Activated effector memory CD4-positive, alpha-beta T cell treated with Interleukin-2 at 50 U/mL for 16 hours (primary cell): ENCODE measurements at regions not wholly inside any gene's neighbourhood (a gene's known extent, or its start where the extent isn't known, plus 50 kb on each side); places are given as distances from the start of the nearest gene placed in this dataset.

ENCODE experiments used
- DNase-seq: peaks from one replicate; pipeline ENCODE4 v3.0.0-alpha.2; 2020

DNA sequence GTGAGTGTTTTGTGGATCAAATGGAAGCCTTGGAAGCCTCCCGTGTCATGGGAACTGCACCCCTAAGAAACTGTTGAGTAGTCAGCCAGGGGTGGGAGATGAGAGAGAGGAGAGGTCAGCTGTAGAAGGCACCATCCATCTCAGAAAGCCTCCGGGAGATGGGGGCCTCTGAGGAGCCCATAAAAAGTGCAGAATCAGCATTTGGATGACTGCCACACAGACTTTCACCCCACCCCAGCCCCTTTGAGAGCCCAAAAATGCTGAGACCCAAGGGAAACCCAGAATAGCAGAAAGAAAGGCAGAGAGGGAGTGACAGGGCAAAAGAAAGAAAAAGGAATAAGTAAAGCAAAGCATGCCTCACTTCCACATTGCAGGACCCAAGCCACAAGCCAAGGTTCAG, 443.1 kb upstream of the ZEB2 start:
- DNase-seq: no peak

DNA sequence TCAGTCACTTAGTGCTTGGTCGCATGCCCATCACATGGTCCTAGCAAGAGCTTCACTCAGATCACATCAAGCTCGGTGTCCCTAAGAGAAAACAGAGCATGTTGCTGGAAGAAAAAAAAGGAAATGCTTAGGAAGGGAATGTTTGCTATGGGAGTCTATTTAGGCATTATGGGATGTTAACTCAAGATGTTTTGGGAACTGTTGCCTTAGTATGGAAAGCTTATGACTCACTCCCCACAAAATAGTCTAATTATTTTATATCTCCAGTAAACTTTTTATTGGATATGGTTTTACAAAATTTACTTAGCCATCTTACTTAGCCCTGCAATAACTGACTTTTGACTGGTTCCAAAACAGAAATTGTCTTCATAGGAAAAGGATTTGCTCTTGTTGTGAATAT, 439.5 kb upstream of the ZEB2 start:
- DNase-seq: no peak

DNA sequence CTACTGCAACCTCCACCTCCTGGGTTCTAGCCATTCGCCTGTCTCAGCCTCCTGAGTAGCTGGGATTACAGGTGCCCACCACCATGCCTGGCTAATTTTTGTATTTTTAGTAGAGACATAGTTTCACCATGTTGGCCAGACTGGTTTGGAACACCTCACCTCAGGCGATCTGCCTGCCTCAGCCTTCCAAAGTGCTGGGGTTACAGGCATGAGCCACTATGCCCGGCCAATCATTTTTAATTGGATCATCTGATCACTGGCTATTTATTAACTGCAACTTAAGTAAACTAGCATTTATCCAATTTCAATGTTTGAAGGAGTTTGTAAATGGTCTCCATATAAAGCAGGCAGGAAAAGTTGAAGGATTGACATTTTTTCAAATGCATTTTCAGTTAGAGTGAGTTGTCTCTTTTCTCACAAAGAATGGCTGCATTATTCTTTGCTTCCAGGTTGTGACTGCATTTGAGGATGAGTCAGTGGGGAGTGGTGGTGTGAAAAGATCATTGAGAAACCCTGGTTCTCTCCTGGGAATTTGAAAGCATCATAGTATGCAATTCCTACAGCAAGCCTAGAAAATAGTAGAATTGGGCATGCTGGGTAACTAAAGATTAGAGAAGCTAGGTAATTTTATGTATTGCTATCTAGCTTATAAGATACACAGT, 431.1 kb upstream of the ZEB2 start:
- DNase-seq: no peak

DNA sequence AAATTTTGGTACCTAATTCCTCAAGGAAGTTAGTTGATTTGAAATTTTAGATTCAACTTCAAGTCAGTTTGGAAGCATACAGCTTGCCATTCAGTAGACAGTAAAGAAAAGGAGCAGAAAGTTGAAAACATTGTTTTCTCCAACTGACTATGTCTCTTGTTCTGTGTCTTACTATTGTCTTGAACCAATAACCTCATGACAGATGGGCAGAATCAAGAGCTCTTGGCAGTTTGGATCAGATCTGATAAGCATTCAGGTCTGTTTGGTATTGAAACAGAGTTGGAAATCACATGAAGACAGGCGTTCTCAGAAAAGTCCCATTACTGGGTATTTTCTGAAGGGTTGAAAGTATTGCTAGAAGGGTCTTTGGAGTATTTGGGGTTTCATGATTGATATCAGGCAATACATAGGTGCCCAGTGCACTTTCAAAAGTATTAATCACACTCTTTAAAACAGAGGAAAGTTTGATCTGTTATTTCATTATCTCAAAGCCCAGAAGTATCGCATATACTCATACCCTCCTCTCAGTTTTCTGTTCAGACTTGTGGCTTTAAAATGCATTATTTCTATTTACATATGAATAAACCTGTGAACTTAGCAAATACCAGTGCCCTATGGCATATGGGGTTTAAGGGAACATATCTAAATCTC, 428.4 kb upstream of the ZEB2 start:
- no peak for DNase-seq

DNA sequence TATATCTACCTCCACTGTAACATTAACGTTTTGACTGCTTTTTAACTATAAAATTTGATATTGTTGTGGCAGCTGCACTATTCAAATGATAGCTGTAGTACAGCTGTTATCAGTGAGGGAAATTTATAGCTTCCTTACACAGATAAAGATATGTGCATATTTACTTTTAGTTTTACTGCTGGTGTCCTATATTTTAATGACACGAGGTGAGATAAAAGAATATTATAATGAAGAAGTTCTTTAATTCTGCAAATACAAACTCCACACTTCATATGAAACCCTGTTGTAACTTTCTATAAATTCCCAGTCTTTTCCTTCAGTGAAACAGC, 427.8 kb upstream of the ZEB2 start:
- no peak for DNase-seq

DNA sequence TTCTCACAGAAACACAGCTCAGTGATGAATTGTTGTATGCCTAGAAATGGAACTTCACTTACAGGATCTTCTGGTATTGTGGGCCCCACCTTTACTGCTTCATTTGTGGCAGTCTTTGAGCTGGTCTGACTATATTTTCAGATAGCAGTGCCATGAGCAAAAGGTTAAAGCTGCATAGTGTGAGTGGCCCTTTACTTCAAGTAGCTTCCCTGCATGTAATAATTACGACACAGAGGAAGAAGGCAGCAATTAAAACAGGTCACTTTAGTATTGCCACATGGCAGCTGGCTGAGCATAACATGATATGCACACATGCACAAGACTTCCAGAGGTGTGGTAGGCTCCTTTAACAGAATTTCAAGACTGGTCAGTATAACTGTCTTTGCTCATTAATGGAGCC, 426.3 kb upstream of the ZEB2 start:
- no peak for DNase-seq

DNA sequence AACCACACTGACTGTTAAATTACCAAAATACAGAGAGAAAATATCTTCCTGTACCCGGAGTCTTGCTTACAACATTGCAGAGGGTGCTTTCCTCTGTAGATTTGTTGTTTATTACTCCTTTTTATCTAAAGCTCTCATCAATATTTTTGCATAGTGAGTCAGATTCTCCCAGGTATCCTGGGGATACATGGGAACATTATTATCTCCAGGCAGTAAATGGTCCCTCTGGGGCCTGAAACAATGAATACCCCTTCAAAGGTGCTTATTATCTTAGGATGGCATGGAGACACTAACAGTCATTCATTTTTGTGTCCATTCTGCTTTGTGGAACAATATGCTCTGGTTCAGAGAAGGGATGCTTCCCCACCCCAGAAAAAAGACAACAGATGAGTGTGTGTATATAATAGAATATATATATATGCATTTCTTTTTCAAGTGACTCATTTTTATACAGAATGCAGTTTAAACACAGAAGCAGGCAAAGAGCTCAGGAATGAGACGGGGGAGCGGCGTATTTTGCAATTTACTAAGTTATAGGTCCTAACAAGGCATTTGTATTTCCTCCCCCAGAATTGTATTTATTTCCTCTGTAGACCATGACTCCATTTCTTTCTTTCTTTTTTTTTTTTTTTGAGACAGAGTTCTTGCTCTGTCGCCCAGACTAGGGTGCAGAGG, 424.8 kb upstream of the ZEB2 start:
- no peak for DNase-seq

DNA sequence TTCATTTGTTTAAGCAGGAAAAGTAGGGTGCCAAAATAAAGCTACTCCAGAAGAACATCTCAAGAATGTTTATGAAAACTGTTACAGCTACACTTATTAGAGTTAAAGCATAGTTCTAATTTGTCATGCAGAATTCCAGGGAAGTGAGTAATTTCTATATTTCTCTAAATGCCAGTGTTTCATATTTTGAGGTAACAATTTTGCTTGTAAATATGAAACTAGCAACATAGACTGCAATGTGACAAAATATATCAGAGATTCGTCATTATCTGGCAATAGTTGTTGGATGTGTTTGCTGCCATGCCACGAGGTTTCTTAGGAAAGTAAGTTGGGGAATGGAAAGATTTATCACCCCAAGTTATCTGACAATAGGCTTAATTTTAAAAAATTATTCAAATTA, 424.1 kb upstream of the ZEB2 start:
- no peak for DNase-seq

DNA sequence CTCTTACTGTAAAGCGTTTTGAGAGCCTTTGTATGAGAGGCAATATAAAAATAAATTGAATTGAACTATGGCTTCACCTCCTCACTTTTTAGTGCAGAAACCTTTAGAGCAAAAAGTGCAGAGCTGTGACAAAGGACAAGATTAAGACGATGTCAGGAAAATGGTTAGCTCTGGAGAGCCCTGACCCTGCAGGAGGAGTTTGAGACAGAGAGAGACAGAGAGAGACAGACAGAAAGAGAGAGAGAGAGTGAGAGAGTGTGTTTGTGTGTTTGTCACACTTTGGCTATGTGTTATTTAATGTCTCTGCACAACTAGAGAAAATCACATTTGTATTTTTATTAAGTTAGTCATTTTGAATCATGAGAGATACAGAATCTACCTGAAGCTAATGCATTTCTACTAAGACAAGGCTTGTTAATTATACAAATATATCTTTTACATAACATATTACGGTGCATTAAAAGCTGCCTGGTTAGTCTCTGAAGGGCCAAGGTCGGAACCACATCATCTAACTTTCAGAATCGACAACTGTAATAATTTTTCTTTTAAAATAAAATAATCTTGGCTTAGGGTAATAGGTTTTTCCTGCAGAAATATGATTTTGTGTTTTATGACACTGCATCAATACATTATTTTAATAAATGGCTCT, 423.5 kb upstream of the ZEB2 start:
- no peak for DNase-seq

DNA sequence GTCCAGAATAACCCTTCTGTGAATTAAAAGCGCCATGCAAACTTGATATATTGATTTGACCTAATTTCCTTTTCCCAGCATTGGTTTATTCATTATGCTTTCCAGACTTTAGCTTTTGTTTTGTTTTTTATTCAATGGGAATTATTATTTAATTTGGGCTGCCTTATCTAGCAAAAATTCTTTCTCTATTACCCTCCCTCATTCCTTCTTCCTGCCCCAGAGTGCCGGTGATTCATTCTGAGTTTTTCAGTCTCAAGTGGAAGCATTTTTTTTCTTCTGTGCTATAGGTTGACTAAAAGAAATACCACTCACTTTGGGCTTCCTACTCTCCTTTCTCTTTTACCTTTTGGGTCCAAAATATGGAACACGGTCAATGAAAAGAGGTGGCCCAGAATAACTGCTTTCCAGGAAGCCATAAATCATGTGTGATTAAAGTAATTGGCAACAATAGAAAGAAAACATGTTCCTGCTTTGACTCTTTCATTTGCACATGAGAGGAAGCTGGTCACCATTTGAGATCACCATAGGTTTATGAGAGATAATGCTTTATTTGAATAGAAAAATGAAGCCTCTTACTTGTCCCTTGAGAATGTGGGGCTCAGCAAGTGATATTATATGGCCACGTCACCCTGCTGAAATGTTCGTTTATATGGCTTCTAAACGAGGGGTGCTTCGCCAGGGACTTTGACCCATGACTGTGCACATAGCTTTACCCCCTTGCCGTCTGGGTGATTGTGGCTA, 422.8 kb upstream of the ZEB2 start:
- no peak for DNase-seq

DNA sequence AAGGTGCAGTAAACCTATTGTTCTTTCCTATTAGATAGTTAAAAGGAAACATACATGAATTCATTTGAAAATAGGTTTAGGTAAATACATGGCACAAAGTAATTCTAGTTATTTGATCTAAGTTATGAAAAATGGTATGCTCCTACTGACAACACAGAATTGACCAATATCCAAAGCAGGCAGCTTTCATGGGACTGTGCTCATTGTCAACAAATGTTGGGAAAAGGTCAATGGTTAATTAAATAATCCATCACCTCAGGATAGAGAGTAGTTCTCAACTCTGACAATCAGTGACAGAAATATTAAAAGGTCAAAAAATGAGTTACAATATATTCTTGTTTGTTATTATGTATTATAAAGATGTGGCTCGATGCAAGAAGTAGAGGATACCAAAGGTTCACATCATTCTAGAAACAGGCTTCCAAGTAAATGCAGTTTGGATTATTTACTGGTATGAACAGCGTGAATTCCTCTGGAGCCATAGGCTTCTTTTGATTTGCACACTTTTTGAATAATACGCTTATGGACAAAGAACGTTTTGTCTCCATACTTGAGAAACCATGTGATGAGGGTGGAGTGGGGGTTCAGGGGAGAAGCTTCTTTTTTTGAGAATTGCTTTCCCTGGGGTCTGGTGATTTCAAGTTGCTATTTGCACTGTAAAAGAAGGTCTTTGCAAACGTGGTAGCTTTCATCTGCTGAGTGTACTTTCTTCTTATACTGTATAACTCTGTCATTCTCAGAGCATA, 422.0 kb upstream of the ZEB2 start:
- no peak for DNase-seq

DNA sequence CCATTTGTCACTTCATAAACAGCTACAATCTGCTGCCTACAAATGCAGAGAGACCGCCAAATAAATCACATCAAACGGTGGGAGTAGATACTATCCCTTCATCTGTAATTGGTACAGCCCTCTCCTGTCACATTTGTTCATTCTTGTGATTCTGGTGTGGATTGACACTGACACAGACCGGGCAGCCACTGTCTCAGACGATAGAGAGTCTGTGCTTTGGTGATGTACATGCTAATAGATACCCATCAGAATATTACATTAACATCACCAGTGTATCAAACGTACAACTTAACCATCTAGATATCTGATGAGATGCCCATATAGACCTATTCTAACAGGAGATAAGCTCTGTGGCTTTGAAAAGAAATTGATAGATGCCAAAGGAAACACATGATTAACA, 419.7 kb upstream of the ZEB2 start:
- DNase-seq: no peak

DNA sequence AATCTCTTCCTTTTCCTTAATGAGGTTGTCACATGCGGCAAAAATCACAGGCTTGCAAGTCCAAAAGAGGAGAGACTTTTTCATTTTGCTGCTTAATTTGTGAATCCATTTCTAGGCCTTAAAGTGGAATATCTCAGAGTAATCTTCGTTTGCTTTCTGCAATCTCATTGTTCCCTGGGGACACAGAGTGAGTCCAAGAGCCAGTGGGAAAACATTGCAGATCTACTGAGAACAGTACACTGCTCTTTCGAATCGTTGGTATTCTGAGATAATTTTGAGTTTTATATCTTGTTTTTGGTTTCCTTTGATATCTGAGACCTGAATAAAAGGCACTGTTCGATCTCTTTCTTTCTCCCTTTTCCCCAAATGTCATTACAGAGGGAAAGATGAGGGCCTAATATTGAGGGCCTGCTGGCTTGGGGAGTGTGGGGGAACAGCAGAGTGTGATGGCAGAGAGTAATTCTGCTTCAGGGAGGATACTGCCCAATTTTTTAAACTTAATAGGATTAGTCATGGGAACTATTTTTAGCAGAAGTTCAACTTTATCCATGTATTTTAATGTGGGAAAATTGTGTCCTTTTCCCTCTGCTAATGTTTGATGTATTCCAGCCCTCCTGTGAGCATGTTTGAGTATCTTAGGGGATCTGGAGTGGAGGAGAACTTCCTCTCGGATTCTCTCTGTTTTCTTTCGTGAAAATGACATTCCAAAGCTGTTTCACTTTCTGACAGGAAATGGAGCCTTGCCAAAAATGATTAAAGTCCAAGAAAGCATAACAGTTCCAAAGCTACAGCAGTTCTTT, 418.2 kb upstream of the ZEB2 start:
- DNase-seq: no peak

DNA sequence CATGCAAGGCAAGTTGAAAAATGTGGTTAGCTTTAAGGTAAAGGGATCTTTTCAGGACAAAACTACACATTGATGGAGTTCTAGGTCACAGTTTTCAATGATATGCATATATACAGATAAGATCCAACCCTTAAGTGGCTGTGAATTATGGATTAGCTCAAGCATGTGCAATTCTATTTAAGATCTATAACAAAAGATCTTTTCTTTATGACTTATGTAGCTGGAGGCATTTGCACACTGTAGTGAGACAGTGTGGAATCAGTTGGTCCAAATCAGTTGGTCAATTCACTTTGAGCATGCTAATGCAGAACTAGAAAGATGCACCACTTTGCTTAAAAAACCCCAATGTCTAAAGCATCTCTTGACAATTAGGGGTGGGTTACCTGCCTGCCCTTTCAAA, 417.1 kb upstream of the ZEB2 start:
- no peak for DNase-seq

DNA sequence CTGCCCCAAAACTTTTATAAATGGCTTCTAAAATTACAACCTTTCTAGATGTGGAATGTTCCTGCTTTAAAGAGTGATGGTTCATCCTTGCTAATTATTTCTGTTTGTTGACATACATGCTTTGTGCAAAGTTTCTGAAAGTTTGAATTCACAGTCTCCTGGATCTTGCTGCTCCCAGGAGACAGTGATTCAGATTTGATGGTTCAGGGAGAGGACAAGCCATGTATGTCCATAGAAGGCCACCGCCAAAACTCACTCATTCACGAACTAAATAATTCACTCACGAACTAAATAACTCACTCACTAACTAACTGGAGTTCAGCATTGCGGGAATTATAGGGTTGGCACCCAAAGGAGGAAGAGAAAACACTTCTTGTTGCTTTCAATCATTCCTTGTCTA, 416.5 kb upstream of the ZEB2 start:
- DNase-seq: no peak

DNA sequence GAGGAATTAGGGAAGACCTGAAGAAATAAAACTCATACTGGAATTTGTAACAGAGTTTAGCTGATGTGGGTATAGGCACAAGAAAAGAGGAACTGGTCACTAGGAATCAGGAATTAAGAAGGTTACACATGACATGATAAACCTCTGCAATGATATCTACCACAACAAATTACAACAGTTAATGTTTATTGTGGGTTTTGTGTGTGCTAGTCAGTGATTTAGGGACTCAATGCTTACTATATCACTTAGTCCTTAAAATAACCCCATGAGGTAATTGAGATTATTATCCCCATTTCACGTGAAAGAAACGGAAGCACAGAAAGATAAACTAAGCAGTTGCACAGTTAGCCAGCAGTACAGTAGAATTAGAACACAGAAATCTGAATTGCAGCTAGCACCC, 415.8 kb upstream of the ZEB2 start:
- no peak for DNase-seq

DNA sequence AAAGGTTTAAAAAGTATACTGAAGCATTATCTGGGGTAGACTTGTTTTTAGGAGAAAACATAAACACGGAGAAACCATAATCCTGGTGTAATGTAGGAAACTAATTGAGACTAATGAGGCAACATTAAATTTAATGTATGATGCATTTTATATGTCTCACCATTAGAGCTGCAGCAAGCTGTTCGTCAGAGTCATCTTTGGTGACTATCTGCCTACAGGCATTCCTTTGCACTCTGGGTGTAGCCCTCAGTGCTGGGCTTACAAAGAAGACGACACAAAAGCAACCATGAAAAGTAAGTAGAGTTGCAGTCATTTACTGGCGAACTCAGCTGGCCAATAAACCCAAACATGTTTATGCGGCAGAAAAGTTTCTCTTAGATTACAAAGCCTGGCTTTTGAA, 415.3 kb upstream of the ZEB2 start:
- DNase-seq: no peak

DNA sequence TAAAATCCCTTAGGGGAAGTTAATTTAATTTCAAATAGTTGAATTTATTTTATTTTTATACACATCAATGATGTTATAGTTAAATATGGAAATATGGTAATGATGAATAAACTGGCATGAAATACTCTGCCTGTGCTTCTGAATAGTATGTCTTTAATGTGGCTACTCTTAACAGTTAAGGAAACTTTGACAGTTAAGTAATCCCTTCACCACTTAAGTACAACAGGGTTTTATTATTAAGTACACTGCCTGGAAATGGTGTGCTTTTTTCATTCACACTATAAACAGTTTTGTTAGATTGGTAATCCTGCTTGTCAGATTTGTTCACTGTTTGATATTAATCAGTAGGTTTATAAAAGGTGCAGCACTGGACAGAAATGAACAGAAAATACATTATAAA, 412.0 kb upstream of the ZEB2 start:
- no peak for DNase-seq

DNA sequence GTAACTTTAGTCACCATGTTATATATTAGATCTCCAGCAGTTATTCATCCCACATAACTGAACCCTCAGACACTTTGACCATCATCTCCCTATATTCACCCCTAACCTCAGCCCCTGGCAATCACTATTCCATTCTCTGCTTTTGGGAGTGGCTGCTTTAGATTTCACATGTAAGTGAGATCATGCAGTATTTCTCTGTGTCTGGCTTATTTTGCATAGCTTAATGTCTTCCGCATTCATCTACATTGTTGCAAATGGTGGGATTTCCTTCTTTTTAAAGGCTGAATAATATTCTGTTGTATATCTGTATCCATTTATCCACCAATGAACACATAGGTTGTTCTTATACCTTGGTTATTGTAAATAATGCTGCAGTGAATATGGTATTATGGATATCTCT, 411.6 kb upstream of the ZEB2 start:
- DNase-seq: no peak

DNA sequence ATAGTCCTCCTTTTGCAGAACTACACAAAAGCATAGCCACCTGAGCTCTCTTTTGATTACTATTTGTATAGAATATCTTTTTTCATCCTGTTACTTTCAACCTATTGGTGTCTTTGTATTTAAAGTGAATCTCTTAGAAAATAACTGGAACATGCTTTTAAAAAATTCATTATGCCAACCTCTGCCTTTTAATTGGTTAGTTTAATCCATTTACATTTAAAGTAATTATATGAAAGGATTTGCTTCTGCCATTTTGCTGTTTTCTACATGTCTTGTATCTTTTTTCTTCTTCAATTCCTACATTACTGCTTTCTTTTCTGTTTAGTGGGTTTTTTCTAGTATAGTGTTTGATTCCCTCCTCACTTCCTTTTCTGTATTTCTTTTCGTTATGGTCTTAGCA, 407.5 kb upstream of the ZEB2 start:
- no peak for DNase-seq

DNA sequence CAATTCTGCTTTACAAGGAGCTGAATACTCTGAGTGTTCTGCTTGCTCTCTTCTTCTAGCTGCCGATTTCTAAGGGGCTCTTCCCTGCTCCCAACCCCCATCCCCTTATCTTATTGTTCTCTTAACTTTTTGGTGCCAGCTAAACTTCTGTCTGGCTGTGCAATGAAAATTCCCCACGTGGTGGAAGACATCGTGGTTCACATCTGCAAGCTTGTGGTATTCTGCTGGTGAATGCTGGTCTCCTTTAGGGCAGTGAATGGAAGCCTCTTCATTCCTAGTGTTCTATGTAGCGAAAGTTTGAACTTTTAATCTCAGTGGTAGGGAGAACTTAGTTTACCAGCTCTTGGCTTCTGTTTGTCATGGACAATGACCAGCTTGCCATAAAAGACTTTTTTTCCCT, 406.0 kb upstream of the ZEB2 start:
- no peak for DNase-seq

DNA sequence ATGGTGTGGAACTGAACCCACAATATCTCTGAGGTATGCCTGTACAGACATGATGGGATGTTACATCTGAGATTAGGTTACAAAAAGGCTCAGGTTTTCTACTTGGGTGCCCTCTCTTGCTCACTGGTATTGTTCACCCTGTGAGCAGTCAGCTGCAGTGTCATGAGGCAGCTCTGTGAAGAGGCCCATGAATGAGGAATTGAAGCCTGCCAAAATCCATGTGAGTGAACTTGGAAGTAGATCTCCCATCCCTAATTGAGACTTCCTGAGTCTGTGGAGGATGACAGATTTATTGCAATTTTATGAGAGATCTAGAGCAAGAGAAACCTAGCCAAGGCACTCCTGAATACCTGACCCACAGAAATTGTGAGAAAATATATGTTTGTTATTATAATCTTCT, 404.9 kb upstream of the ZEB2 start:
- DNase-seq: no peak
